Cardiac septum (tissue), 1 donor: ENCODE measurements at regions not wholly inside any gene's neighbourhood (a gene's known extent, or its start where the extent isn't known, plus 50 kb on each side); places are given as distances from the start of the nearest gene placed in this dataset.

ENCODE experiments used
- DNase-seq: peaks from one replicate; pipeline ENCODE4 v3.0.0-alpha.2; 2020; ENCODE audit warnings: low spot score
- intact Hi-C: fragments of 100-400 bp; cut with DNase I; formaldehyde crosslinking; loops from one replicate; pipeline ENCODE4 v1.14.0; 2022
- donor health status: DM: no; HTN: no; CAD: no.

DNA sequence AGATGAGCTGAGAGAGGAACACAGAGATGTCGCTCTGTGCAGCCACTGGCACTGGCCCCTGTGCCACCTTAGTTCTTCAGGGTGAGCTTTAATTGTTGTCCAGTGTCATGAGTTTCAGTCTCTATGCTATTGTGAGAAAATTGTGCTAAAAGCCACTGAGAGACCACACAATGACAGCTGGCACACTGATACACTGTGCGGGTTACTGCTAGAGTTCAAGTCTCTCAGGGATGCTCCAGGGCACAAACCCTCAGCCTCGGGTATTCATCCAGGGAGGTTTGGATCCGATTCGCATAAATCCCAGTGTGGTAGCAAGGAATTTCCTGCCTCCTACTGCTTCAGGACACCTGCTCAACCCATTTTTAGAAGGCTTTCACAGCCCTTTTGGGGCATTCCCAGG is 68.1 kb upstream of the EDNRB start:
- intact Hi-C loops, result no loop called here
- no peak for DNase-seq

- no peak for DNase-seq
- intact Hi-C loops, result no loop called here
These were observed 67.4 kb upstream of the EDNRB start for GRCh38 chr13:77985866-77986636.

- DNase-seq, result no peak
- intact Hi-C loops, result no loop called here
These were observed 62.8 kb upstream of the EDNRB start for GRCh38 chr13:77981281-77981881.

GRCh38 chr13:77980592-77980991 is 62.0 kb upstream of the EDNRB start:
- no peak for DNase-seq
- intact Hi-C loops, result no loop called here

DNA sequence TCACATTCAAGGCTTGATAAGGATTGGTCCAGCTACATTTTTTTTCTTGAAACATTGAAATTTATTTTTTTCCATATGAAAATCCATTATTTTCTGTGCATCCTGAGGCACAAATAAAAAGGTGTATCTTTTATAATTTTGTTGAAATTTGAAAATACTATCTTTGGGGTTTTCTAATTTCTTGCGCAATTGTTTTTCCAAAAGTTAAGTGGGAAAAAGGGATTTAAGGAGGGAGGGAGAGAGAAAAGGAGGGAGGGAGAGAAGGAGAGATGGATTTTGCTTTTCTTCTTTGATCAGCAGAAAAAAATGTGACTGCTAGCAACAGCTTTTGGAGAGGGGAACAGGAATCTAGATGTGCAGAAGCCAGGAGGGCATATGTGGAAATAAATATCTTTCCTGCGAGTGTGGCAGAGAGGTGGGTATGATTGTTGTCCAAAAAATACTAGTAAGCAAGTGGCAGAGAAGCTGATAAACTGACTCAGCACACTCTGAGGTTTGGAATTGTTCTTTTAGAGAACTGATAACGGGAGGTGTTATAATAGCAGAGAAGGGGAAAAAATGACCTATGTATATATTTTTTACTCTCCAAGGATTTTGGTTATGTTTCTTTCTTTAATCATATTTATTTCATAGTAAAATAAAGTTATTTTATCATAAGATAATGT is 61.2 kb upstream of the EDNRB start:
- no peak for DNase-seq
- intact Hi-C loops, result no loop called here

DNA sequence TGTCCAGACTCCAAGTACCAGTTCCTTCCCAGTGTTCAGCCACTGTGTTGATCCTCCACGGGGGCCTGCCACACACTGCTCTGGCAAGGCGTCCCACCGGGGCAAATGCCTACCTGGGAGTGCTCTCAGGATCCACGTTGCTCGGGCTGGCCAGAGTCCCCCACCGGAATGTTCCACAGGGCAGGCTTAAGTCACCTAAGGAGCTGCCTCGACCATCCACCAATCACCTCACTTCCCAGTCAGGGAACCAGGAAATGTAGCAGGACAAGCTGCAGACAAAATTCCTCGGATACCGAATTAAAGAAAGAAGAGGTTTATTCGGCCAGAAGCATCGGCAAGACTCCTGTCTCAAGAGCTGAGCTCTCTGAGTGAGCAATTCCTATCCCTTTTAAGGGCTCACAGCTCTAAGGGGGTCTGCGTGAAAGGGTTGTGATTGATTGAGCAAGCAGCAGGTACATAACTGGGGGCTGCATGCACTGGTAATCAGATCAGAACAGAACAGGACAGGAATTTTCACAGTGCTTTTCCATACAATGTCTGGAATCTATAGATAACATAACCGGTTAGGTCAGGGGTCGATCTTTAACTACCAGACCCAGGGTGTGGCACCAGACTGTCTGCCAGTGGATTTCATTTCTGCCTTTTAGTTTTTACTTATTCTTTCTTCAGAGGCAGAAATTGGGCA is 56.9 kb upstream of the EDNRB start:
- no peak for DNase-seq
- intact Hi-C loops, result no loop called here

DNA sequence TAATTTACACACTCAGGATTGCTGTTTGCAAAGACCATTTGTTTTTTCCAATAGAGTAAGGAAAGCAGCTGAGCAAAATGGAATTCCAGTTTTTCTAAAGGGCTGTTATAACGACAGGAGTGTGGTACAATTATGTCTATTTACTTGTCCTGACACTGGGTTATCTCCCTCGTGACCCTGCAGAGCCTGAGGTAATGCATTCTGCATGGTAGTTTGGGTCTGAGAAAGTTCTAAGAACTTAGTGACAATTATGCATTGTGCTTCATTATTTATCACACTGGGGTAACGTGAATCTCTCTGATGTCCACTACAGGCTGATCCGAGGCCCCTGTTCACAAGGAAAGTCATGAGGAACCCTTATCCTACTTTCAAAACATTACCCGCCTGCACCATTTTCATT is 50.7 kb upstream of the EDNRB start:
- no peak for DNase-seq
- intact Hi-C loops, result no loop called here
